Femur (tissue), 1 donor: ENCODE measurements at regions not wholly inside any gene's neighbourhood (a gene's known extent, or its start where the extent isn't known, plus 50 kb on each side); places are given as distances from the start of the nearest gene placed in this dataset.
"Not testable (repeated sequence)": the region's sequence is repeated elsewhere in the genome, so short reads cannot be mapped to it uniquely, and the experiment has no call there.

Experiments
- DNase-seq: peaks from one replicate; pipeline ENCODE4 v3.0.0-alpha.2; 2017

DNA sequence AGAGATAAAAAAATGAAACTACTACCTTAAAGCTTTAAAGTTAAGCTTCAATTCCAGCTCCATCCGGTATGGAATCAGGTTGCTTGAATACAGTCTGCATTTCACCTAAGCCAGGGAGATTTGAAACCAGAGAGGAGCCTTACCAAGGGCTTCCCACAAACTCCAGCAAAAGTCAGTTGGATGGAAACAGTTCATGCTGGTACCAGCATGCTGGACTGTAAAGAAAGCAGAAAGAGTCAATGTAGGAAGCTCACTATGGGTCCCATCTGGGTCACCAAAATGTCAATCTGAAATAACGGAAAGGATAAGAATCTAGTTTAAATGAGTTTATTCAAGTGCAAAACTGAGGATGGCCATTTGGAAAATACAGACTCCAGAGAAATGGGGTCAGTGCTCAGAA is 65.3 kb downstream of the CDO1 start:
- DNase-seq = no peak

DNA sequence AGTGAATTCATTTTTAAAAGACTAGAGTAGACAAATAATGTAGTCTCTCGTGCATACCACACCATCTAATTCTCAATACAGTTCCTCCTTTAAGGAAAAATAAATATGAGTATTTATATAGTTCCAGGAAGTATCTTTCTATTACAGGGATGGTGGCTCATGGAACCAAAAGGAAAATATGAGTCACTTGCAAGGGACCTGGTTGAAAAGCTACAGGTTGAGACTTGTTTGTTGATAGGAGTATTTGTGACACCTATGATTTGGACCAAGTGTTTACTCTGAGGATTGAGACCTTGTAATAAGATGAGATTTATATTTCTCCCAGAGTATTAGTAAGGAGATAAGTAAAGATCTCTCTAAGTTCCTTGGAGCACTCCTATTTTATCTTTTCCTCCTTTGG is 67.4 kb downstream of the CDO1 start:
- DNase-seq = no peak

DNA sequence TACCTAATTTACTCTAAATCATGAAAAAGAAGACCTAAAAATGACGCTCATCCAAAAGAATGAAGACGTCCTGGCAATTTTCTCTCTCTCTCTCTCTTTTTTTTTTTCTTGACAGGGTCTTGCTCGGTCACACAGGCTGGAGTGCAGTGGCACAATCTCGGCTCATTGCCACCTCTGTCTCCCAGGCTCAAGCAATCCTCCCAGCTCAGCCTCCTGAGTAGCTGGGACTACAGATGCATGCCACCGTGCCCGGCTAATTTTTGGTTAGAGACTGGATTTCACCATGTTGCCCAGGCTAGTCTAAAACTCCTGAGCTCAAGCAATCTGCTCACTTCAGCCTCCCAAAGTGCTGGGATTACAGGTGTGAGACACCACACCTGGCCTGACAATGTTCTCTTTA is 77.2 kb downstream of the CDO1 start:
- DNase-seq = not testable (repeated sequence)

DNA sequence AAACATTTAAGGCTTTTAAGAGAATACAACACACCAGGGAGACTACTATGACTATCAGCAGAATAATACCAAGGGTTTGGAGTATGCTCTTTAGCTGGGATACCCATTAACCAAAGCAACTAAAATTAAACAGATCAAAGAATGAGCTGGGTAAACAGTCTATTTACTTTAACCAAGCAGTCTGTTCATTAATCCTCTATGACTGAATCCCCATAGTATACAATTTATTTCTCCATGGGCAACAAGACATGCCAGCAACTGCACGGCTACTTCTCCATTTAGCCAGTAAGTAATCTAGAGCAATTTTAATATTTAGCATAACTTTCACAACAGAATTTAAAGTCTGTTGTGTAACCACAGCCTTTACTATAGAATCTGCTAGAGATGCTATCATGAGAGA is 77.6 kb downstream of the CDO1 start:
- DNase-seq = no peak

DNA sequence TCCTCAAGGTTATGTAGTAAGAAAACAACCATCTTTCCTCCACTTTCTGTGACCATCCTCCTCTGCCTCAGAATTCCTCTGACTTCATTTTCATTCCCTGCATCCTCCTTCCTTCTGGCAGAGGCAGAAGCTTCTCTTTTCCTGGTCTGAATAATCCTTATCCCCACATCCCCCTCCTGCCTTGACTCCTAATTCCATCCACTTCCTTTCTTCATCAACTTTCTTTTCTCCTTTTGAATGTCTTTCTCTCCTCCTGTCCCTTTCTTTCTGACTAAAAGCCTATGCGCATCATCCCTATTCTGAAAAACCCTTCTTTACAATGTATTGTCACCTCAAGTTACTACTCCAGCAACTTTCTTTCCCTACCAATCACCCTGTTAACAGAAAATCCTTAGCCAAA is 79.0 kb downstream of the CDO1 start:
- DNase-seq = no peak

DNA sequence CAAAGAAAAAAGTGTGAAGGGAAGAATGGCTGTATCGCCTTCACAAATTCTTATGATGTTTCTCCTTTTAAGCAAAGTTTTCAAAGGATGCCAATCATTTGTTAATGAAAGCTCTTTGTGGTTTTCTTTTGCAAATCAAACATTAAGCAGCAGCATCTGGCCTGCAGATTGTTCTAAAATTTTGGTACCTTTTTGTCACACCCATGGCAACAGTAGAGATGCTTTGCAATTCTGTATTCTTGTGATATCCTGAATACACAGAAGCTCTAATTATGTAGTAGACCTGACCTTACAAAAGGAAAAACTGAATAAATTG is 79.8 kb downstream of the CDO1 start:
- no peak for DNase-seq

DNA sequence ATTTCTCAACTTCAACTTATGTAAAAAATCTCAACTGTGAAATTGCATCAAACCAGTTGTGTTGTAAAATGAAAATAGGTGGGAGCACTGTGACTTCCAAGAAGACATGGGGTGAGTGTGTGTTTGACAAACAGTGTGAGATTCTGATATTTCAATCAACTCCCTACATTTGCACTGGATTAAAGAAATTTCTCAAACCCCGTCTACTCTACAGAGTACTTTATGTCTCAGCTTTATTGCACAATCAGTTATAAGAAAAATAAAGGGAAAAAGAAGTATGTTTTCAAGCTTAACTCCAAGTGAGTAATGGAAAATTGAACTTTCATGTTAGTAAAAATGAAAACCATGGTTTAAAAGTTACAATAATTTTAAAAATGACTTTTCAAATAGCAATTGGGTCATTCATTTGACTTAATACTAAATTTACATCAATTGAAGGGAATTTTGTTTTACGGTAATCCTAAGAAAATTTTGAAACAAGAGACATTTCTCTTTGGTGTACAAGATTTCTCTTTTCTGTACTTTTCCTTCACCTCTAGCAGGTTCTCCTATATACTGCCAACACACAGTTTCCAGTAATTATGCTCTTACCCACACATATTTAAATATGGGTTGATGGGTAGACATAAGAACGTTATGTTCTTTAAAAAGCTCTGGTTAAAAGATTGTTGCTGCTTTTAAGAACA is 80.3 kb downstream of the CDO1 start:
- DNase-seq = no peak

DNA sequence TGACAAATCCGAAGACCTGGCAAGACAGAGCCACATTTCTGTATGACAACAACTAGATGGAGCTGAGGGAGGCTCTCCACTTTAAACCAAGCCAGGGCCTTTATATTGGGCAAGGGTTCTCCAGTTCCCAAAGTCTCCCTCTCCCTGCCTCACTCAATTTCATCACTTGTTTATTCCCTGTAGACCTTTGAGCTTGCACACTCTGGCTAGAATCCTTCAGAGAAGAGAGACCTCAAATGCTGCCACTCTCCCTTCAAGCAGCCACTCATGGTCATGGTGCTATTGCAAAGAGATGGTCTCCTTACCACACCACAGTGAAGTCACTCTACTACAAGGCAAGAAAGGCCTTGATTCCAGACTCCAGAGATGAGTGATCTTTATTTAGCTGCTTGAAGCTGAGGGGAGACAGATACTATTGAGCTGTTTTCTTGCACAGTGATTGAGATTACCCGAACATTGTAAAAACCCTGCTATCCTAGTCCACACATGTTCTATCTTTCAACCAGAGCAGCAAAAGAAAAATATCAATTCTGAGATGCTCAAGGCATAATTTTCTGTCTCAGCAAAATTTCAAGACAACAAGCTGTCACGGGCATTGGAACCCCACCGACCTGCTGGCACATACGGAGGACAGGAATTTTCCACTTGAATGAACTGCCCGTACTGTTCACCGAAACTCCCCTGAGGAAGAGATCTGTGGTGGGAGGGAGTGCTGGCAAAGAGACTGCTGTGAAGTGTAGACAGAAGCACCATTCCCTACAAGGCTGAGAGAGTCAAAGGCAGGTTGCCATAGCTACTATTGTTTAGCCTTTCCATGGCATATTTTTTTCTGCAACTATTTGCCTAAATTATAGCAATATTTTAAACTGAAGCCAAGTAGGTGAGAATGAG is 81.1 kb downstream of the CDO1 start:
- no peak for DNase-seq

DNA sequence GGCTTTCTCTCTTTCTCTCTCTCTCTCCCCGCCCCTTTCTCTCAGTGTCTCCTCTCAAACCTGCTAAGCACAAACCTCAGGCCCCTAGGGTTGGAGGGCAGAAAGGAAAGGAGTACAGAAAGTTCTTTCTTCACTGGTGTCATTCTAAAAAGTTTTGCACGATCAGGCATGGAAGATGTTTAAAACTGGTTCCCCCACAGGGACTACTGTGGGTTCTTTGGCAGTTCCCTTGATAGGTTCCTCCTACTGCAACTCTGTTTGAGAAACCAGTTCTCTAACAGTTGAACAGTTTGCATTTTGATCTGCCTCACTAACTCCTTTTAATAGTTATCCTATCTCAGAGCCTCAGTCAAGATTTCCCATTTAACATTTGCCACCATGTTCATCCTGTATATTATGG is 82.9 kb downstream of the CDO1 start:
- DNase-seq = no peak

DNA sequence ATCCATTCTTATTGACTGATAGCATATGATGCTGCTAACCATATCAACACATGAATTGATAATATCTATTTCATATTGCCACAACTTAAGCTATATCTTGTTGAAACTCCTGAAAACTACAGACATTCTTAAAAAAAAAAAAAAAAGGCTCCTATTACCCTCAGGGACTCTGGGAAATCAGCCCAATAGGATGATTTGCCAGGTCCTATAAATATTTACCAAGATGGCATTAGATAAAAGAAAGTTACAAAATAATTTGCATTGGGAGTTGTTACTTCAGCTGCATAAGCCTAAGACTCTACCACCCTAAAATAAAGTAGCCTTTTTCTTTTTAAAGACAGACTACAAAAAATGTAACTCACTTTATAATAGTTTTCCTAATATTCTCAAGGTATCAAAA is 84.4 kb downstream of the CDO1 start:
- no peak for DNase-seq

DNA sequence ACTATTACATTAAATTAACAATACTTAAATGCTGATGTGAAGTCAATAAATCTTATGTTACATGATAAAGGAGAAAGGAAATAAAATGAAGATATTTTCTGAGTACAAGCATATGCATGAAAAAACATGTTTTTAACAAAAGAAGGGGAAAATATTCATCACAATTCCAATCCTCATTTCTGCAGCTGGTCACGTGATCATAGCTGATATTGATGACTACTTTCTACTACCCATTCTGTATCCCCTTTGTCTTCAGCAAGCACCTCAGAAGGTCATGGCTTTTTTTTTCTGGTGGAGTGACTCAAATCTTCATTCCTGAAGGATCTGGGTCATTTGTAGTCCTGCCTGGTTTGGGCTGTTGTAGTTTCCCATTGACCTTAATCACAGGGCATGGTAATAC is 90.9 kb downstream of the CDO1 start:
- no peak for DNase-seq

DNA sequence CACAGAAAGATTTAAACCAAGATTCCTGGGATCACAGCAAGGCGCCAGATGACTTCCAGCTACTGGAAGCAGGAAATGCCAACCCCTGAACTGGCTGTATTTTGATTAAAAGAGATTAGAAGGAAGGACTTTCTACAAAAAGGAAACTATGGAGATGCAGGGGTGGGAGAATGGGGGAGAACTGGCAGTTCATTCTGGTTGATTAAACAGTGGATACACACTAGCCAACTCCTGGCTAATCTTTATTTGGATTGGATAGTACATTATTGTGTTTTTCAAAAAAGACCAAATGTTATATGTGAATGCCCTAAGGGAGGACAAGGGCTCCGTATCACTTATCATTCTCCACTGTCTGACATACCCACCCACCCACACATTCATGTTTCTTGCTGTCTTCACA is 93.2 kb downstream of the CDO1 start:
- DNase-seq = no peak

DNA sequence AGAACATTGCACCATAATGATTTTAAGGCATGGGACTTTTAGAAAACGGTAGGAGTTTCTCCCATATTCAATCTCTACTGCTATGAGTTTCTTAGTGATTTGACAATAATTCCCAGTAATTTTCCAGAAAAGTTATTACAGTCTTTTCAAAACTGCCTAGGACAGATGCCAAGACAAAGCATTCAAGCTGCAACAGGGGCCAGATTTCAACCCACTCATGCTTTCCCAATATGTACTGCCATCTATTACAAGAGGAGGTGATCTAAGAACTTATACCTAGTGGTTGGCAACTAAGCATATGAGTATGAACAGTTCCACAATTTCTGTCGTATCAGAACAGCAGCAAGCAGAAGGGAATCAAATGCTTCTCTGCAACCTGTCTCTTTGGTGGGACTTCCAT is 95.1 kb upstream of the TMED7 start:
- DNase-seq = no peak

DNA sequence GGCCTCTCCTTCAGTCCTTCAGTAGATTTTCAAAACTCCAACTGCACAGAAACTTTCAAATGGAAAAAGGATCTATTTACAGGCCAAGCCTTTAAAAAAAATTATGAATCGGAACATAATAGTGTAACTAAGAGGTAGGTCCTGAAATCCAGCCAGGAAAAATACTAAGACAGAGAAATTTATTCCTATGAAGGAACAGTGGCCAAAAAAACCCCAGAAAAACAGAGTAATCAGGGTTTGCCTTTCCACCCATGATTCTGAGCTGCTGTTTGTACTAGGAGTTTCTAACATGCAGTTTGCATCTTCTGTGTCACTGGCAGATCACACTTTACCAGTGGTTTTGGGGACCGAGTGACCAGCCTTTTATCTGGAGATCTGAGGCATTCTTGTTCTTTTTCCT is 93.1 kb upstream of the TMED7 start:
- no peak for DNase-seq

DNA sequence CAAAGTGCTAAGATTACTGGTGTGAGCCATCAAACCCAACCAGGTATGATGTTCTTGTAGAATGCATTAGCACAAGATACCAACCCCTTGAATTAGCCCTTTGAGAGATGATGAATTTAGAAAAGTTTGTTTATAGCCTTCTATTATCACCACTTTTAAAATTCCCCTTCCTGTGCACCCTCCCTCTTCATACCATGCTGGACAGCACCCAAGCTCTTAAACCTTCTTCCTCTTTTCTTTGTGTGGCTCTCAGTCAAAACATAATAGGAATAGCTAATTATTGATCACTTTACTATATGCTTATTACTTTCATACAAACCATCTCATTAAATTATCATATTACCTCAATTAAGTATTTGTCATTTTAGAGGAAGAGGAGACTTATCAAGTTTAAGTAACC is 87.6 kb upstream of the TMED7 start:
- no peak for DNase-seq

DNA sequence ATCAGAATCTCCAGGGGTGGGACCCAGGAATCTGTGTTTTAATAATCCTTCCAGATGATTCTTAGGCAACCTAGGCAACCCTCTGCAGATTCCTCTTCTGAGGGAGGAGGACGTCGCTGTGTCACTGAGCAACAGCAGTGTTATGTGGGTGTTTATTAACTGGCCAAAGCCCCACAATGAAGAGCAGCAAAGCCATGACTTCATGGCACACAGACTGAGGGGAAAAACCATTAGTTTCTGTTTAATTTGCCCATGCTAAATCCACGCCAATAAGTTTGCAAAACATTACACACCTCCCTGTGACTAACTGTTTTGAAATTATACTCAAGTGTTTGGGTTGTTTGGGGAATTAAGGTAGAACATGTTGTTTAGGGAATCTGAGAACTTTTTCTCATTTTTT is 83.7 kb upstream of the TMED7 start:
- no peak for DNase-seq

DNA sequence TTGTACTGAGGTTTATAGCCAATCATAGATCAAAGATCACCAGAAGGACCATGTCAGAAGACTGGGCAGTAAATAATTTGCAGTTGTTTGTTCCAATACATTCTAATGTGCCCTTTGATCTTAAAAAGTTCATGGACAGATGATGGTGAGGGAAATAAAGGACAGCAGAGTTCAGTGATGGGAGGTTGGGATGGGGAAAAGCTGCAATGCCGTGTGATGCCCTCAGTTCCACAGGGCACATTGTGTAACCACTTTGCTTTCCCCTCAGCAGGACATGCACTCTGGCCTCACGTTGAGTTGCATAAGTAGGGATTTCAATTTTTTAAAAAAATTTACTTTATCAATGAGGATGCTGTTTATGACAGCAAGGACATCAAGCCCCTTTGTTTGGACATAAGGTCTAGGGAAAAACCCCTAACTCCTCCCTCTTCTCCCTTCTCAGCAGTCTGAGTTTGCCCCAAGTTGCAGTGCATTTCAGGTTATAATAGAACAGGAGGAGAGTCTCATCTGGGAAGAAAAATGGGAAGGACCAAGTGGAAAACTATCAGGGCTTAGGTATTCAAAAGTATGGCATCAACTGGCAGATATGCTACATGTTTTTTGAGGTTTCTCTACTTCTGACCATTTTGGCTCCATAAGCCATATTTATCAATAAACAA is 83.1 kb upstream of the TMED7 start:
- DNase-seq = no peak

DNA sequence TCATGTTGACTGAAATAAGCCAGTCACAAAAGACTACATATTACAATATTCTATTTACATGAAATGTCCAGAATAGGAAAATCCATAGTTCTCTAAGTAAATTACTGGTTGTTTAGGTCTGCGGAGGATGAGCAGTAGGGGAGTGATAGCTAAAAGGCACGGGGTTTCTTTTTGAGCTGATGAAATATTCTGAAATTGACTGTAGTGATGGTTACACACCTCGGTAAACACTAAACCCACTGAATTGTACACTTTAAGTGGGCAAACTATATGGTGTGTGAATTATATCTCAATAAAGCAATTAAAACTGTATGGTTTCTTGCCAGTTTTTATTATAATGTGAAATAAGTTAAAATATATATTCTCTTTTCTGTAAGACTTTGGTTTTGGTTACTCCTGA is 77.7 kb upstream of the TMED7 start:
- no peak for DNase-seq

DNA sequence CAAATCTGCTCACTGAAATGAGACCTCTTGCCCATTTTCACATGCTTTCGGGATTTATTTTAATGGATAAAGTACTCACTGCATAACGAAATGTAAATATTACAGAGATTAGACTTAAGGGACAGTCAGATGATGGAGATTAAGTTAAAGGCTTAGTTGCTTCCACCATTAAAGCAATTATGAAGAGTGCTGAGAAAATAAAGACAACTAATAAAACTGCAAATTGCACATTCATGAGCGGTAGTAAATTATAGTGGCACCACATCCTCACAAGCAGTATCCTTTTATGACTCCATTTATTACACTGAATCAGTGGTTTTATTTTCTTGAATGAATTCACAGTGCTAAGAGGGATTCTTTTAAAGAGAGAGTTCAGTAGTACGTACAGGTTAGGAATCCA is 76.2 kb upstream of the TMED7 start:
- DNase-seq = no peak

DNA sequence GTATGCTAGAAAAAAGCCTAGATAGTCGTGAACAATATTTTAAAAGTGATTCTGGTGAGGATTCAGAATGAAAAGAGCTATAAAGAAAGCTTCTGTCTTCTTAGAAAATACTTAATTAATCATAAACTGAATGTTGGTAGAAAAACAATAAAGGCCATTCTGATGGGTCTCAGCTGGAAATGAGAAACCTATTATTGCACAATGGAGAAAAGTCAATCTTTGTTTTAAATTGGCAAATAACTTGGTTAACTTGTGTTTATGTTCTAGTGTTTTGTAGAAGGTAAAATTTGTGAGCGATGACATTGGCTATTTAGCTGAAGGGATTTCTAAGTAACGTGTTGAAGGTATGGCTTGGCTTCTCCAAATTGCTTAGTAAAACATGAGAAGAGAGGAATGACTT is 74.1 kb upstream of the TMED7 start:
- DNase-seq = no peak

DNA sequence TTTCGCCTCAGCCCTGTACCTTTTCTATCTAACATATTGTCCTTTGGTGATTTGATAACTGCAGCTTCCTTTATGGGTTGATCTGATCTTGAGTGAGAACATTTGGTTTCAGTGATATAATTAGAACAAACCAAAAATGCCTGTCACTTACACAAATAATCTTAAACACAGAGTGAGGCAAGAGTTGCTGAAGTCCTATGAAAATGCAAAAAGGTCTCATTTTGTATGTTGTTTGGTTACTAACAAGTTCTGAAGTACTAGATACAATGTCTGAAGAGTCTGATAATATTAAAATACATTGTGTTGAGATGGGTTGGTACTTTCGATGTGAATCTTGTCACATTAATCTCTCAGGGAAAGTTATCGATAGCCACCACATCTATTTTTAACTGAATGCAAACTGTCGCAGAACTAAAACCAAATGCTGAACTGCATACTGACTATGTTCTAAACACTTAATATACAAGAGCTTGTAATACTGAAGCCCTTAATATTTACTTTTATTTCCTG is 70.4 kb upstream of the TMED7 start:
- no peak for DNase-seq

DNA sequence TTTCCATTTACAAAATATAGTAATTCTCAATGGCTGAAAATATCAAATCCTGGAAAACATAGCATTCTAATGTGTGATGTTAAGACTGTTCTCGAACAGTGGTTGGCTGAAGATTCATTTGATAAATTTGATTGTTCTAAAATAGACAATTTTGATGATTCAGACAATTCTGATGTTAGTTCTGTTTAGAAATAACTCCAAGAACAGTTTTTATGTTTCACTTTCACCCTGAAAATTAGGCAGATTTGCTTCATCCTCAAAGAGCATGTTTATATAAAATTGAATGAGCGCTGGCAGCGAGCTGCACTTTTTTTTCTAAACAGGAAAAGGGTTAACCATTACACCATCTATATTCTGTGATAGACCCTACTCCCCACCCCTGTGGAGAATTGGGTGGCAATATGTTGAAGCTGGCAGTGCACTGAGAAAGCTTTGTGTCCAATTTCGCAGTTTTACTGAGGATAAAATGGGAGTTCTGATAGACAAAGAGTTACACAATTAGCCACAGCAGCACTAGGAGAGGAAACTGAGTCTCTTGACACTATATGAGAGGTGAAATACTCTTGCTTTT is 69.6 kb upstream of the TMED7 start:
- no peak for DNase-seq

DNA sequence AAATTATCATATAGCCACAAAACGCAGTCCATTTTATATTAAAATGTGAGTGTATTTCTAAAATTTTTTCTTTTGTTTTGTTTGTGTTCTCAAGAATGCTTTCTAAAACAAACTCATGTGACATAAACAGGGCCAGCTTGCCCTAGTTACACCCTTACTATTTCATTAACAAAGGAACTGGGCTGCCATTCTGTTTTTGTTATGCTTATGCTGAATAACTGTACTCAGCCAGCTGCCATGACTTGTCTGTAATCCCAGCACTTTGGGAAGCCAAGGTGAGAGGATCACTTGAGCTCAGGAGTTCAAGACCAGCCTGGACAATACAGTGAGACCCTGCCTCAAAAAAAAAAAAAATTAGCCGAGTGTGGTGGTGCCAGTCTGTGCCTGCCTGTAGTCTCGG is 66.0 kb upstream of the TMED7 start:
- not testable (repeated sequence) for DNase-seq

DNA sequence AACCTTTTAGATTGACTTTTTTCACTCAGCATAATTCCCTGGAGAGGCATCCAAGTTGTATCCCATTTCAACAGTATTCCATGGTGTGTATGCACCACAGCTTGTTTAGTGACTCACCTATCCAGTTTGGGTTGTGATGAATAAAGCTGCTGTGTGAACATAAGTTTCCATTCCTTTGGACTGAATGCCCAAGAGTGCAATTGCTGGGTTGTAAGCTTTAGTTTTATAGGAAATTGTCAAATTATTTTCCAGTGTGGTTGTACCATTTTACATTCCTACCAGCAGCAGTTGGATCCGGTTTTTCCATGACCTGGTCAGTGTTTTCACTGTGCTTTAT is 60.9 kb upstream of the TMED7 start:
- peak; percentile 31 for DNase-seq
